Left renal cortex interstitium (tissue), 4 donors: ENCODE measurements at regions not wholly inside any gene's neighbourhood (a gene's known extent, or its start where the extent isn't known, plus 50 kb on each side); places are given as distances from the start of the nearest gene placed in this dataset.
"Not testable (repeated sequence)": the region's sequence is repeated elsewhere in the genome, so short reads cannot be mapped to it uniquely, and the experiment has no call there.

Source experiments
- DNase-seq, 4 donors: peaks; one replicate each; pipeline ENCODE4 v3.0.0-alpha.2; 2013; ENCODE audit warnings: low read depth in 4 of 4, low spot score in 2 of 4, missing footprints in 1 of 4

DNA sequence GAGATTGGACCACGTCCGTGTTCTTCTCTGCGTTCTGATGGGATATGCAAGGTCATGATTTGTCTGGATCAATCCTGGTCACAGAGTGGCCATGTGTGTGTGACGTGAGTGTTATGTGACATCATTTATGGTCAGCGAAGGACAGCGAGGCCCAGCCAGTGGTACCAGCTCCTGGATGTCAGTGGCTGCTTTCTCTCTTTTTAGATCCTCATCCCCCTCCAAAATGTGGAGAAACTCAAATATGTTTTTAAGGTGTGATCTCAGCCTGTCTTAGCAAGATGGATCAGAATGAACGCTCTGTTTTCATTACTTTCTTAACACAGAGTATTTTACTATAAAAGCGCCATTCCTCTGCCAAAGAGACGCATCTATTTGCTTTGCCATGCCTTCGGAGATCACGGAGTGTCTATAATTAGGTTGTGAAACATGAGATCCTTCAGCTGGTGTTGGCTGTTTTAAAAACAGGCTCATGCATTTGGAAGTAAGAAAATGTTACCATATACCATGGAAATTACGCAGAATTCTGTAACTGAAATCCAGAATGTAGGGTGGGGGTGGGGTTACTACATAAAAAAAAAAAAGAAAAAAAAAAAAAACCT, 245.5 kb upstream of the TCERG1L start:
- no peak for DNase-seq

DNA sequence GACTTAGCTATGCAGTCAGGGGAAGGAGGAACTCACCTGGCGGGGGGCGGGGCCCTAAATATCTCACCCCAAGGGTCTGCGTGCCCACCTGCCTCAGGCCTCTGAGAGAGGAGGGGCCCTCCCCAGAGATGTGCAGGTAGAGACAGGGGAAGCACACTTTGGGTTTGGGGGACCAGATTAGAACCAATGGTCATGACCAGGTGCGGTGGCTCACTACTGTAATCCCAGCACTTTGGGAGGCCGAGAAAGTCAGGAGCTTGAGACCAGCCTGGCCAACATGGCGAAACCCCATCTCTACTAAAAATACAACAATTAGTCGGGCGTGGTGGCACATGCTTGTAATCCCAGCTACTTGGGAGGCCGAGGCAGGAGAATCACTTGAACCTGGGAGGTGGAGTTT, 246.4 kb upstream of the TCERG1L start:
- DNase-seq, result not testable (repeated sequence)

DNA sequence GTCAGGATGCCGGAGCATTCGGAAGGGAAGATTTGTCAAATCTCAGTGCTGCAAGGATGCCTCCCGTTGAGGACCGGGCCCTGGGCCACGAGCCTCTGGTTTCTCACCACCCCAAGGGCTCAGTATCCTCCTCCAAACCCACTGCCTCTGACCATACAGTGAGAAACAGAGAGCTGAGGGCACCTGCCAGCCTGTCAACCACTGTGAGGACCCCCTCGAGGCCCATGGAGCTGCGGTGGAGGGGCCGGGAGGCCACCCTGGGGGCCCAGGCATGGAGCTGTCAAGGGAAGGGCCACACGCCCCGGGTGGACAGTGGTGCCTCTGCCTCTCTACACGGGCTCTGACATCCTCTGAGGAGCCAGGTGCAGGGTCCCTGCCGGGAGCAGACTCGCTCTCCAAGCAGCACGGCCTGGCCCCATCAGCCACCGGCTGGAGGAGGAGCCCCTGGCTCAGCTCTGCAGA, 248.0 kb upstream of the TCERG1L start:
- DNase-seq, result no peak

DNA sequence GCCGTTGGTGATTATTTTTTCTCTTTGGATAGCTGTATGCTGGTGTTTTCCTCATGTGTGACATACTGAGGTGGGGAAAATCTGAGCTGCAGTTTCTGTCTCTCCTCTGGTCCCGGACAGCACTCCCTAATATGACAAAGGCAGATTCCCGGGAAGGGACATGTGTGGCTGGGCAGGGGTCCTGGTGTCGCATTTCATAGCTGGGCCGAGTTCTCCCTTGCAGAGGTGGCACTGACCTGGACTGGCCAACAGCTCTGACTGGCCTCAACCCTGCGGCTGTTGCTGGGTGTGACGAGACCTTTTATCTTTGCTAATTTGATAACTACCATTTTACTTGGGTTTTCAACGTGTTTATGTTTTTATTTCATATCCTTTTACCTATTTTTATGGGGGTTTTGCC, 248.6 kb upstream of the TCERG1L start:
- DNase-seq, result no peak

DNA sequence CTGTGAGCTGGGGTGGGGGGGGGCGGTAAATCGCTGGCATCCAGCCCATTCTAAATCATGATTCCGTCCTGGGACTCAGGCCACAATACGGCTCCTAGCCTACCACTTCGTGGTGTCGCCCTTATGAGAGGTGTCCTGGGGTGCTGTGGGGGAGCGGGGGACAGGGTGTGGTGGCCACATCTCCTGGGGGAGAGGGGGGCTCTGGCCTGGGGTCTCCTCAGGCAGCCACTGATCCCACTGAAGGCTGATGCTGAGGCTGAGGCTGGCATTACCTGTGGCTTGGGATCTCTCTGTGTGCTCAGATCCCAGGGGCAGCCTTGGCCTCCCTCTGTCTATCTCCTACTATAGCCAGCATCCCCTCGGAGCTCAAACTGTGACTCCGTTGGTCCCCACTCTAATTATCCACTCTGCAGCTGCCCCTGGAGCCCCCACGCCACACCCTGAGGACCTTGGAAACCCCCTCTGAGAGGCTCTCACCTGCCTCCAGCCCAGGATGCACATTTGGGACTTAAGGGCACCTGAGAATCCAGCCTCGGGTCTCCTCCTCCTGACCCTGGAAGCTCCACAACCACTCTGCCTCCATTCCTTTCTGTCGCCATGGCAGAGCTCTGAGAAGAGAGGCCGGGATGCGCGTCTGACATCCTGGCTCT, 249.3 kb upstream of the TCERG1L start:
- no peak for DNase-seq

DNA sequence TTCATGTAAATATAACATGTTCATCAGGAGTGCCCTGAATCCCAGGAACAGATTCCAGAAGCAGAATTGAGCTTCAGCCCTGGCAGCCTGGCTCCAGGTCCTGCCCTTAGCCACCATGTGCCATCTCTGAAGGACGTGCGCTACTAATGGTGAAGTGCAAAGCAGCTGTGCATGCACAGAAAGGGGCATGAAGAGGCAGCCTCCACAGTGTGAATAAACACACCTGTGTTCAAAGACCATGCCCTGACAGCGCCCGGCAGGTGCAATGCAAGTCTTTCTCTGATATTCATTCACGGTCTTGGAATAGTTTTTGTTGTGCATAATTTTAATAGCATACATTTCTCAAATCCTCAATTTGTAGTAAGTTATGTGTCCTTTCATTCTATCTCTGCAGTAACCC, 250.4 kb upstream of the TCERG1L start:
- DNase-seq, result no peak

DNA sequence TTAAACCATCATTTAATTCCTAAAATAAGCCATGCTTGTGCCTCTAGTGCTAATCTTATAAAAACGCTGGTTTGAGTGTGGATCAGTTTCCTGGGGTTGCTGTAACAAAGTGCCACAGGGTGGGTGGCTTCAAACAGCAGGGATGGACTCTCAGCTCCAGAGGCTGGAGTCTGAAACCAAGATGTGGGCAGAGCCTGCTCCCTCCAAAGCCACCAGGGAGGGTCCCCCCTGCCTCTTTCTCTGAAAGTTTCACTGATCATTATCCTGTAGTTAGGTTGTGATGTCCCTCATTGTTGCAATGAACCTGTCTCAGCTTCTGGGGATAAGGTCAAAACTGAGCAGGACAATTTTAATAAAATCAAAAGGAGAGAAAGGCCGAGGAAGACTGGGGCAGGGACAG, 251.9 kb upstream of the TCERG1L start:
- no peak for DNase-seq

DNA sequence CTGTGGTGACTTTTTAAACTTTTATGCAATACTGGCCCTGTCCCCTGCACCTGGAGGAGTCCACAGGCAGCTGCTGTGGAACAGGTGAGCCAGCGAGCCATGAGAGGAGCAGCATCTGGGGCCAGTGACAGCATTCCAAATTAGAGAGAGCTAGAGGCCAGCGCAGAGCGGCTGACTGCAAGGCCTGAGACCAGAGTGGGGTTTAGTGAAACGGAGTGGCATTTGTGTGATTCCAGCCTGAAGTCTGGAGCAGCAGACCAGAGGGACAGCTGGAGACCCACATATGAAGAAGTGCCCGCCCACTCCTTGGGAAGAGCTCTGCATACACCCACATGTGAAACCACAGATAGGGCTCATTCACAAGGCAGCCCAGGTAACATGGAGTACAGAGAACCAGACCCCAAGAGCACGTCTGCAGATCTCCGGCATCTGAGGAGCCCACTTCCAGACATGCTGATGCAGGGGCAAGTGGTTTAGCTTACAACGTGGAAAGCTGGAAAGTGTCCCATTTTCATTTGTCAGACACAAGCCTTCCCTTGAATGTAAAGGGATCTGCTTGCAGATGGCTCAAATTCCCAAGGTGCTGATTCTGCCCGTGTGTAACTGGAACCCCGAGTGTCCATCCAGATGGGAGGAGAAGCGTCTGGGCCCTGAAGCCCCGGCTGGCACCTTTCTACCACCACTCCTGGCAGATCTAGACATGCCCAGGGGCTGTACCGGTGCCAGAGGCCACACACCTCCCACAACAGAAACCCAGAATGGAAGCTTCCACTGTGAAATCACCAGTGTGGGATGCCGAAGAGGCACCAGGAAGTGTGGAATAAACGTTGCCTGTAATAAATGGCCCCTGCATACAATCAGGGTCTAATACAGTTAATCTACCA, 256.0 kb upstream of the TCERG1L start:
- no peak for DNase-seq

DNA sequence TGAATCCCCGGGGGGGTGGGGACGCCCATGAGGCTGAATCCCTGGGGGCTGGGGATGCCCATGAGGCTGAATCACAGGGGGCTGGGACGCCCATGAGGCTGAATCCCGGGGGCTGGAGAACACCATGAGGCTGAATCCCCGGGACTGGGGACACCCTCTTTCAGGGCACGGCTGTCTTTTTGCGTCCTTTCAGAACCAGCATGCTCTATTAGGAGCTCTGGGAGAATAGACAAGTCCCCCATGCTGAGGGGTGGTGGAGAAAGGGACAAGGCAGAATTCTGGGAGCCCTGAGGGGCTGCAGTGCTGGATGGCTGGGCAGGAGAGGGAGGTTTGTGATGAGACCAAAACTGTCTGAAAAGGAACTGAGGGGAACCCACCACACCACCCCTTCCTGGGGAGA, 257.3 kb upstream of the TCERG1L start:
- no peak for DNase-seq

DNA sequence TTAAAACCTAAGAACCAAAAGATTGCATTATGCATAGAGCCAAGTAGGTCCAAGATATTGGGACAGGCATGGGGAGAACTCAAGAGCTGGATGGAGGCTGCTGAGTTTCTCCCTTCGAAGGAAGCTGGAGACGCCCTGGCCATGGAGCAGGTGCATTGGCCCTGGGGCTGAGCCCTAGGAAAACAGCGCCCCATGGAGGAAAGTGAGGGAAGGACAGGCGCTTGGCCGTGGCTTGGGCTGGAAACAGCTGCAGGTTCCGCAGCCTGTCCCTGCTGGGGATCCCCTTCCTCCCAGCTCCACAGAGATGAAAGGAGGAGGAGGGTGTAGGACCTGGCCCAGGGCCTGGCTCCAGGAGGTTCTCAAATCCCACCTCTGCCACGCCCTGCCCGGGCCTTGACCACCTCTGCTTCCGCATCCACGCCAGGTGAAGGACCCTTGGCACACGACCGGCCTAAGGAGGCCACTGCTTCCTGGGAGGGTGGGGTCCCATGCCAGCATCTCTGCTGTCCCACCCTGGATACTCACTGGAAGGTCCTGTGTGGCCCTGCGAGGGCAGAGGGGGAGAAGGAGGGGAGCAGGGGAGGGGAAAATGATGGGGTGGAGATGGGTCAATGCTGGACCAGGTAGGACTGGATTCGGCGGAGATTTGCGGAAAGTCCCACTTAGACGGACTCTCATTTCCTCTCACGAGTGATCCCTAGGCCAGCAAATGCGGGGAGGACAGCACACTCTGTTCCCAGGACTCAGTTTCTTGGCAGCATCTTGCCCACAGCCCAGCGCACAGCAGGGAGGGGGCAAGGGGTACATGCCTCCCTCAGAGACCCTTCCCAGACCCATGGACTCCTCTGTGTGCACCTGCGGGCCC, 258.6 kb upstream of the TCERG1L start:
- no peak for DNase-seq

DNA sequence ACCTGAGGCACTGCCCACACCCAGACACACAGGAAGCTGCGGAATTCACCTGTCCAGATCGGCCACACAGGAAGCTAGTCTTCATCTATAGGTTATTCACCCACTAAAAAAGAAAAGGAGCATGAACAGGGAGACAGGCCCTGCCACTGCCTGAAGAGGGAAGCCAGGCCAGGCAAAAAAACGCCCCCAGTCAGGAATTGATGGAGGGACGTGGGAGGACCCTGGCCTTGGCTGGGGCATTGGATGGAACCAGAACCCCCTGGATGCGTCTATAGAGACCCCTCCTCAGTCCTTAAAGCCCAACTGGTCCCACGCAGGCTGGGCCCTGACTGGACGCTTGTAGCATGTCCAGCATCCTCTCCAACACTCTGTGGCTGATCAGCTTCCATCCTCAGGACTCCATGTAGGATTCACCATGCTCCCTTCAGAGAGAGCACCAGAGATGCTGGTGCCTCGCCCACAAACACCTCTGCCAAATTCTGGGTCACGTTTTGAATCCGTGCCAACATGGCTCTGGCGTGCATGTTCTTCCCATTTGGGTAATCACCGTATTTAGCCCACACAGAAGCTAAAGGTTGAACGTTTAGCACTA, 259.3 kb upstream of the TCERG1L start:
- DNase-seq, result no peak

DNA sequence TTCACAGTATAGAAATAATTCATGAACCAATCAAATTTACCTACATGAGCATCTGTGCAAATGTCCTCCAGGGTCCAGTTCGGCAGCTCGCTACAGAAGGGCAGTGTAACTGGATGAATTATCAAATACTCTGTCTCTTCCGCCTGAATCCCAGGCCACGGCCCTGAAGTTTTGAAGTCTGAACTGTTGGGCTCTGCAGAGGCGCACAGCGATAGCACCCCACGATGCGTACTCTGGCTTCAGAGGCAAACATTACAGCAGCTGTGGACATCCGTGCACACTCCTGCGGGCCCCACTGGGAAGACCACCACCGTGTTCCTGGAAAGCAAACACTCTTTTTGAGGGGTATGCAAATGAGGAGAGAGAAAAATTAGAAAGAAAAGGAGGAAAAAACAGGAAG, 259.8 kb upstream of the TCERG1L start:
- DNase-seq, result no peak

DNA sequence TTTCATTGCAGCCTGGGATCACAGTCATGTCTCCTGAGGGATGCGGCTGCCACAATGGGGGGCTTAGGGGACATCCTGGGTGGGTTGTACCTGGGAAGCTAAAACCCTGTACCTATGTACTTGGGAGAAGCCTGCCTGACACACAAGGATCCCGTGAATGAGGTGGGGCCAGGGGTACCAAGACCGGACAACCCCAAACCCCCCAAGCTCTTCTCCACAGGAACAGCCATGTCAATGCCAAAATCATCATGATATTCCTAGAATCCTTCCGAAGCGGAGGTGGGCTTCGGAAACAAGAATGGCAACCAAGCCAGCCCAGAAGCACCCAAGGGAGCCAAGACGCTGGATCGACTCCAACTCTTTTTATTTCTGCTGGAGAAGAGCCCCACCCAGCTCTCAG, 260.3 kb upstream of the TCERG1L start:
- DNase-seq, result no peak

DNA sequence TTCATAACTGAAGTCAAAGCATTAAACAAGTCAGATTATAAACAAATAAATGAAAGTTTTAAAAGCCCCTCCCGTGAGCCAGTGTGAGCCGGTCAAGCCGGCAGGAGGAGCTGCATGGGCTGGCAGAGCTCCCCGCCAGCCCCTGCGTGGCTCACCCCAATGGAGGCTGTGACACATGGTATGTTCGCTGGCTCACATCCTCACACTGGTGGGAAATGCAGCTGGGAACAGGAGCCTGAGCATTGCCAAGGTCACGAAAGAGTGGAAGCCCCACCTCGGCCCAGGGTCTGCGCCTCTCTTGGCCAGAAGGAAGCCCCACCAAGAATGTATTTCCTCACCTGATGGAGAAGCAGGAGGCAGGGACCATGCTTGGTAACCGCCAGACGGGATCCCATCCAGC, 261.7 kb upstream of the TCERG1L start:
- DNase-seq, result no peak

DNA sequence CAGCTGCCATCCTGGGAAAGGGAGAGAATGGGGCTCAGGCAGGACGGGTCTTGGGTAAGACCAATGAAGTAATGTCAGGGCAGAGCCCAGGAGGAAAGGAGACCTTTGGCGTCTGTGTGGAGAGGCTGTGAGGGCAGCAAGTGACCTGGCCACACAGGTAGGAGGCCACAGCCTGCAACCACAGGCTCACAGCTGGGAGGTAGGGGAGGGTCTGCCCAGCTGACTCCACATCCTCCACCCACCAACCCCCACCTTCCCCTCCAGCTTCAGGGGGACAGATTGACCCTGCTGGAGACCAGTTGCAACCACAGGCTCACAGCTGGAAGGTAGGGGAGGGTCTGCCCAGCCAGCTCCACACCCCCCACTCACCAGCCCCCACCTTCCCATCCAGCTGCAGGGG, 262.2 kb upstream of the TCERG1L start:
- DNase-seq, result no peak

DNA sequence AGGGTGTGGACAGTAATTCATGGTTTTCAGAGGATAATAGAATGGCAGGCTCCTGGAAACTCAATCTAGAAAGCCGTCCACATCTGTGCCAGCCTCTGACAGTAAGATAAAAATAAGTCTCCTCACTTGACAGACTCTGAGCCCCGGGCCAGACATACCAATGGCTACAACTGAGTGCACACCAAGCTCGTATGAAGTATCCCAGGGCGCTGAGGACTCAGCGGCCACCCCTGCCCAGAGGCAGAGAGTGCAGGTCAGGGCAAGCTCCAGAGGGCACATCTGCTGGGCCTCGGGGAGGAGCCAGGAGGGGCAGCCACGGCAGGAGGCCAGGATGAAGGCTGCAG, 262.8 kb upstream of the TCERG1L start:
- DNase-seq, result no peak

DNA sequence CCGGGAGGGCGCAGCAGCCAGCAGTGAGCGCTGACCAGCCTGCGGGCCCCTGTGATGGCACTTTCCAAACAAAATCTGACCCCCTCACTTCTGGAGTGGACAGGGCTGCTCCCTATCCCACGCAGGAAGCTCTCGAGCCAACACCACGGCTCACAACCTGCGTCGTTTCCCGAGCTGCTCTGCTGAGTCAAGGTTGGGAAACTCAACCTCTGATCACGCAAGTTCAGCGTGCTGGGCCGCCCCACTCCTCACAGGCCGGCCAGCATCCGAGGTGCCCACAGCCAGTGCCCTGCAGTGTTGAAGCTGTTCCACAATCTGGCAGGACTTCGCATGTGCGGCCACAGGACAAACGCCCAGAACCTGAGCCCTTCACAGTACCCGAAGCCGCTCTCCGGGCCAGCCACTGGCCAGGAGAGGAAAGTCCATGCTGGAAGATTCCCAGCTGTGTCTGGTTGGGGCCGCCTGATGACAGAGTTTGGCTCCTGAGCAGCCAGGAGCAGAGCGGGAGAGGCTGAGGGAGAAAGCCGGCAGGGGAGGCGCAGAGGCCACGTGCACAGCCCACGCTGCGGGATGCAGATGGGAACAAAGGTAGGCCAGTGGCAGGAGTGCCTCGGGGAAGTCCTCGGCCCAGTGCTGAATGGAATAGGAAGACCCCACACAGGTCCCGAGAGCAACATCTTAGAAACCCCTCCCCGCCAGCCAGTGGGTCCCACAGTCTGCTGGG, 263.3 kb upstream of the TCERG1L start:
- no peak for DNase-seq

DNA sequence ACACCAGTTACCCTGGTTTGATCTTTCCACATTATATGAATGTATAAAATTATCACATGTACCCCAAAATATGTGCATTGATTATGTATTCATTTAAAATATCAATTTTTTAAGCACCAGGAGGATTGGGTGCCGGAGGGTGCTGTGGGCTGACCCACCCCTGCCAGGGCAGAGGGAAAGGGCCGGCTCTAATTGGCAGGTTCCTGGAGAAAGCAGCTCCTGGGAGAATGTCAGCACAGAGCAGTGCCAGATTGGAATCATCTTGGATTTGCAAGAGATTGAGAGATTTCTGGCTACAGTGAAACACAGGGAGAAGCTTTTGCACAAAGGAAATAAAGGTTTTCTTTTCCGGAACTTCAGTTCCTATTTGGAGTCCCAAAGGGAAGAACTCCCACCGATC, 264.4 kb upstream of the TCERG1L start:
- DNase-seq, result no peak

DNA sequence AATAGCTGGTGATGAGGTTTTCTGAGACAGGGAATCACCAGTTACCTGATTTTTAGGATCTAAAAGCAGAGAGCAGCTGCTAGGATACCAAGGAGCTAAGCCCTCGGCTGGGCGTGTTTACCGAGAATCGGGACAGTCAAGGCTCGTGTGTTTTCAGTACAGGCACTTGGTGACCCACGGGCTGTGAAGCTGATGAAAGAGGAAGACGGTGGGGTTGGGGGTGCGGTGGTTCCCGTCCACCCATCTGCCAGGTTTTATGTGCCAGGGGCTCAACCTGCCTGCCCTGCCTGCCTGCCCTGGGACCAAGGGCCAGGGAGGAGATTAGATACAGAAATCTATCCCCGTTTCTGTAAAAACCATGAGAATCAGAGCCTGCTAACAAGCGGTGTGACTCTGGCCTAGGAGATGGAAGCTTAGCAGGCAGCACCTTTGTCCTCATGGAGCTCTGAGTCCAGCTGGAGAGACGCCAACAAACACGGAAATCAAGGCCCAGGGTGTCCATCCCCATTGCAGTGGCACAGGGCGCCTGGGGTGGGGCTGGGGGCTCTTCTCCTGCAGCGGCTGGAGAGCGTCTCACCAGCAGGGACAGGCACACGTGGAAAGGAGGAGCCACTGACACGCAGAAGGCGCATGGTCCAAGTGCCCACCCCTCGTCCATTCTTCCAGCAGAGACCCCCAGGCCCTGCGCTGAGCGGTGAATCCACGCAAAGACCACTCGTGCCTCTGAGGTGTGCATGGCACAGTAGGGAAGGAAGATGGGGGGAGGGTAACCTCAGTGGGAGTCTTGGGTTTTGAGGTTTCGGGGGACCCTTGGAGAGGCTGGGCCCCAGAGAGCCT, 265.0 kb upstream of the TCERG1L start:
- no peak for DNase-seq
